CD14-positive monocyte (primary cell): ENCODE measurements at regions not wholly inside any gene's neighbourhood (a gene's known extent, or its start where the extent isn't known, plus 50 kb on each side); places are given as distances from the start of the nearest gene placed in this dataset.

Source experiments
- DNase-seq, 3 donors: peaks; one replicate each; pipeline ENCODE4 v3.0.0-alpha.2; 2011 to 2022
- H2AFZ ChIP-seq: 2 replicates; pipeline ENCODE4 v1.6.0; 2012; ENCODE audit warnings: mild to moderate bottlenecking, low read depth, low read length, inconsistent platforms; ENCODE audit not compliant: insufficient read depth, poor library complexity, severe bottlenecking
- H3K27ac ChIP-seq, 2 donors: 1 replicate in 1 of 2; 2 replicates in 1 of 2; pipeline ENCODE4 v1.5.1; 2012 to 2013; ENCODE audit warnings: low read length in 2 of 2, control low read depth in 1 of 2, inconsistent platforms in 1 of 2, low read depth in 1 of 2, mild to moderate bottlenecking in 1 of 2
- H3K27me3 ChIP-seq, 2 donors: one replicate each; pipeline versions ENCODE4 v1.6.0 to v1.6.1; 2011 to 2013; ENCODE audit warnings: low read length in 2 of 2; ENCODE audit not compliant: control insufficient read depth in 2 of 2, insufficient read depth in 2 of 2
- H3K36me3 ChIP-seq, 2 donors: replicated peaks in 1 of 2; 1 replicate in 1 of 2; 2 replicates in 1 of 2; pipeline versions ENCODE4 v1.5.1 to v1.6.1; 2012 to 2013; ENCODE audit warnings: low read length in 2 of 2, control low read depth in 1 of 2, inconsistent platforms in 1 of 2, mild to moderate bottlenecking in 1 of 2; ENCODE audit not compliant: insufficient read depth in 2 of 2, control insufficient read depth in 1 of 2
- H3K4me1 ChIP-seq, 2 donors: 1 replicate in 1 of 2; 2 replicates in 1 of 2; pipeline versions ENCODE4 v1.5.1 to v1.6.1; 2012 to 2013; ENCODE audit warnings: low read length in 2 of 2, control low read depth in 1 of 2, inconsistent platforms in 1 of 2, mild to moderate bottlenecking in 1 of 2, moderate library complexity in 1 of 2; ENCODE audit not compliant: insufficient read depth in 2 of 2, control insufficient read depth in 1 of 2
- H3K4me2 ChIP-seq: replicated peaks from 2 replicates; pipeline ENCODE3; 2012; ENCODE audit warnings: low read length, moderate library complexity, mild to moderate bottlenecking; ENCODE audit not compliant: poor library complexity, severe bottlenecking; ENCODE audit errors: extremely low read depth
- H3K4me3 ChIP-seq, 3 experiments: fragments of 200-600 bp in 1 of 3; sonication (generic) in 1 of 3; replicated peaks in 1 of 3; 1 replicate in 2 of 3; 2 replicates in 1 of 3; pipeline ENCODE4 v1.5.1; 2011 to 2013; ENCODE audit warnings: low read length in 3 of 3, mild to moderate bottlenecking in 3 of 3, control low read depth in 2 of 3, low read depth in 2 of 3, inconsistent platforms in 1 of 3, moderate library complexity in 1 of 3
- H3K79me2 ChIP-seq: 2 replicates; pipeline ENCODE4 v1.6.0; 2012; ENCODE audit warnings: mild to moderate bottlenecking, control low read depth, inconsistent platforms, low read length, moderate library complexity; ENCODE audit not compliant: insufficient read depth
- H3K9ac ChIP-seq: 2 replicates; pipeline ENCODE4 v1.6.0; 2017; ENCODE audit warnings: low read length, mild to moderate bottlenecking; ENCODE audit not compliant: insufficient read depth, poor library complexity, severe bottlenecking
- H3K9me3 ChIP-seq, 2 donors: replicated peaks in 1 of 2; 1 replicate in 1 of 2; 2 replicates in 1 of 2; pipeline versions ENCODE4 v1.5.1 to v1.6.1; 2012 to 2013; ENCODE audit warnings: low read length in 2 of 2, control low read depth in 1 of 2; ENCODE audit not compliant: control insufficient read depth in 1 of 2, insufficient read depth in 1 of 2
- H4K20me1 ChIP-seq: 2 replicates; pipeline ENCODE4 v1.6.0; 2012; ENCODE audit warnings: mild to moderate bottlenecking, low read length, control low read depth, moderate library complexity; ENCODE audit not compliant: insufficient read depth
- H3K27ac Mint-ChIP-seq, 7 donors: one replicate each; pipeline ENCODE4 v1.8.0; 2020; ENCODE audit warnings: mild to moderate bottlenecking in 7 of 7, mixed read lengths in 7 of 7, moderate library complexity in 6 of 7, inconsistent platforms in 2 of 7
- H3K27me3 Mint-ChIP-seq, 3 donors: one replicate each; pipeline ENCODE4 v1.8.0; 2021 to 2022; ENCODE audit warnings: low read depth in 3 of 3, mild to moderate bottlenecking in 3 of 3, mixed read lengths in 3 of 3, moderate library complexity in 3 of 3, inconsistent platforms in 1 of 3
- H3K36me3 Mint-ChIP-seq, 2 donors: one replicate each; pipeline ENCODE4 v1.8.0; 2020; ENCODE audit warnings: mixed read lengths in 2 of 2, inconsistent platforms in 1 of 2, mild to moderate bottlenecking in 1 of 2
- H3K4me1 Mint-ChIP-seq: one replicate; pipeline ENCODE4 v1.8.0; 2020; ENCODE audit warnings: mild to moderate bottlenecking, mixed read lengths
- H3K4me3 Mint-ChIP-seq, 2 donors: one replicate each; pipeline ENCODE4 v1.8.0; 2020; ENCODE audit warnings: mild to moderate bottlenecking in 2 of 2, mixed read lengths in 2 of 2, moderate library complexity in 1 of 2
- H3K9me3 Mint-ChIP-seq, 7 donors: one replicate each; pipeline ENCODE4 v1.8.0; 2020 to 2022; ENCODE audit warnings: mixed read lengths in 7 of 7, mild to moderate bottlenecking in 6 of 7, moderate library complexity in 6 of 7, inconsistent platforms in 2 of 7
- WGBS: methylation state at CpG from one replicate; pipeline ENCODE4 v1.1.5; 2013; ENCODE audit warnings: missing lambda C conversion rate; ENCODE audit not compliant: insufficient coverage; 5-methylcytosine and 5-hydroxymethylcytosine counted together
- intact Hi-C, 2 donors: fragments of 100-400 bp; cut with micrococcal nuclease; formaldehyde crosslinking; loops; one replicate each; pipeline versions ENCODE4 v1.15.0 to v1.15.1; 2023
- TF ChIP-seq, protein P1 (sequence below): fragments of 200-600 bp; IDR thresholded peaks from one replicate; pipeline ENCODE4 v1.8.0; 2022; ENCODE audit warnings: antibody characterized with exemption, mild to moderate bottlenecking

DNA sequence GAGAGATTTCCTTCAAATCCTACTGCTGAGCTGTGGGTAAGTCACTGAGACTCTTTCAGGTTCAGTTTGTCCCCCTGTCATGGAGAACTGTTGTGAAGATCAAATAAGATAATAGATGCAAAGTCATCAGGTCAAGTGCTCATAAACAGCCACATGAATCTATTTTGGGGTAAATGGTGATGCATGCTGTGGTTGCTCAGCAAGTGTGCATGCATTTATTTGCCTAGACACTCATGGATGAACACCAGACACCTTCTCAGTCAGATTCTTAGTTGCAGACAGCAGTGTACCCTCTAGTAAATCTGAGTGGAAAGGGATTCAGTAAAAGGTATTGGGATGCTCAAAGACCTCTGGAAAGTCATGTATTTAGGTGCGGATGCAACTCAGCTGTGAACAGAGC, 168.0 kb upstream of the FOXA2 start:
- Histone ChIP-seq H3K9ac (no peak overlapping the region), H3K4me3 (no peak overlapping the region), H3K4me1 (no peaks in the 10 kb centered on the region), H4K20me1 (no peaks in the 10 kb centered on the region), H3K36me3 (no peaks in the 10 kb centered on the region), H3K4me2 (no peak overlapping the region), H2AFZ (no peak overlapping the region), H3K9me3 (no peaks in the 10 kb centered on the region), H3K27me3 (no peaks in the 10 kb centered on the region), H3K27ac (no peak overlapping the region), H3K79me2 (no peaks in the 10 kb centered on the region)
- no peak overlapping the region for H3K4me3 Mint-ChIP-seq
- H3K36me3 Mint-ChIP-seq = no peaks in the 10 kb centered on the region
- no peak for DNase-seq
- H3K27ac Mint-ChIP-seq = no peak overlapping the region
- no peaks in the 10 kb centered on the region for H3K4me1 Mint-ChIP-seq
- peaks cover 0 to 10% (median 5%) of the 10 kb centered on the region in 7 donors for H3K9me3 Mint-ChIP-seq
- intact Hi-C loops = no loop called here
- H3K27me3 Mint-ChIP-seq = peaks cover 0 to 2% (median 1%) of the 10 kb centered on the region in 3 donors
- TF ChIP-seq, protein P1, sequence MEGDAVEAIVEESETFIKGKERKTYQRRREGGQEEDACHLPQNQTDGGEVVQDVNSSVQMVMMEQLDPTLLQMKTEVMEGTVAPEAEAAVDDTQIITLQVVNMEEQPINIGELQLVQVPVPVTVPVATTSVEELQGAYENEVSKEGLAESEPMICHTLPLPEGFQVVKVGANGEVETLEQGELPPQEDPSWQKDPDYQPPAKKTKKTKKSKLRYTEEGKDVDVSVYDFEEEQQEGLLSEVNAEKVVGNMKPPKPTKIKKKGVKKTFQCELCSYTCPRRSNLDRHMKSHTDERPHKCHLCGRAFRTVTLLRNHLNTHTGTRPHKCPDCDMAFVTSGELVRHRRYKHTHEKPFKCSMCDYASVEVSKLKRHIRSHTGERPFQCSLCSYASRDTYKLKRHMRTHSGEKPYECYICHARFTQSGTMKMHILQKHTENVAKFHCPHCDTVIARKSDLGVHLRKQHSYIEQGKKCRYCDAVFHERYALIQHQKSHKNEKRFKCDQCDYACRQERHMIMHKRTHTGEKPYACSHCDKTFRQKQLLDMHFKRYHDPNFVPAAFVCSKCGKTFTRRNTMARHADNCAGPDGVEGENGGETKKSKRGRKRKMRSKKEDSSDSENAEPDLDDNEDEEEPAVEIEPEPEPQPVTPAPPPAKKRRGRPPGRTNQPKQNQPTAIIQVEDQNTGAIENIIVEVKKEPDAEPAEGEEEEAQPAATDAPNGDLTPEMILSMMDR = no peak
- WGBS = 100% methylated on average over 1 of the region's 1 CpG

DNA sequence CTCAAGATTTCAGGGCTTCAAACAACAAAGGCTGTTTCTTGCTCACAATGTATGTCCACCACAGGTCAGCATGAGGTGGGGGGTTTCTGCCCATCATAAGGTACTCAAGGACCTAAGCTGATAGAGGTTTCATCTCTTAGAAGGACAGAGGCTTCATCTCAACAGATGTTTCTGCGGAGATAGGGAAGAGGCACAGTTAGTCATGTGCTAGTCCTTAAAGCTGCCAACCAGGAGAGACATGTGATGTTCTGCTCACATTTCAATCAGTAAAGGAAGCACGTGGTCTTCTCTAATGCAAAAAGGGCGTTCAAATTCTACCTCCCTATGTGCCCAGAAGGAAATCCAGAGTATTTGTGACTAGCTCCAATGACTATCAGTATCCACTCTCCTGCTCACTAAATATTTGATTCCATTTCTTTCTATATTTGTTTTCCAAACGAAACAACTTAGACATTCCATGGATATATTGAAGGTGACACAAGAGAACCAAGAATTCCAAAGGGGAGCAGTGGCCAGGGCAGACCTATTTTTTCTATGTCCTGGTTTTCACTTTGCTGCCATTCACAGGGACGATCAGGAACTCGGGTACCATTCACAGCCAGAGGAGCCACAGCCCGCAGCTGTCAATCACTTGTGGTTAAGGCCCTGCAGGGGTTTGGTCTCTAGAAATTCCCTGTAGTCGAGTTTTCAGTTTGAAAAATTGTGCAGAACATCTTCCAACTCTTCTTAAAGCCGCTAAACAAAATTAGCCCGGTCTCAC, 173.2 kb upstream of the FOXA2 start:
- H3K27ac Mint-ChIP-seq = no peak overlapping the region
- Histone ChIP-seq H3K4me2 (no peak overlapping the region), H3K9me3 (no peaks in the 10 kb centered on the region), H3K4me1 (no peaks in the 10 kb centered on the region), H3K27ac (no peak overlapping the region), H4K20me1 (no peaks in the 10 kb centered on the region), H2AFZ (no peak overlapping the region), H3K9ac (no peak overlapping the region), H3K79me2 (no peaks in the 10 kb centered on the region), H3K4me3 (no peak overlapping the region), H3K36me3 (no peaks in the 10 kb centered on the region), H3K27me3 (no peaks in the 10 kb centered on the region)
- no peak overlapping the region for H3K4me3 Mint-ChIP-seq
- H3K27me3 Mint-ChIP-seq = peaks cover 0 to 2% (median 0%) of the 10 kb centered on the region in 3 donors
- no peak for DNase-seq
- intact Hi-C loops = no loop called here
- H3K36me3 Mint-ChIP-seq = no peaks in the 10 kb centered on the region
- 60% methylated on average over 6 of the region's 10 CpGs for WGBS
- H3K9me3 Mint-ChIP-seq = peaks cover 0 to 1% (median 0%) of the 10 kb centered on the region in 7 donors
- H3K4me1 Mint-ChIP-seq = no peaks in the 10 kb centered on the region
- TF ChIP-seq, protein P1 = no peak
